Esophagus squamous epithelium (tissue), 4 donors: ENCODE measurements at regions not wholly inside any gene's neighbourhood (a gene's known extent, or its start where the extent isn't known, plus 50 kb on each side); places are given as distances from the start of the nearest gene placed in this dataset.

Experiments
- POLR2A ChIP-seq, 4 donors: fragments of 450-650 bp; IDR thresholded peaks; one replicate each; pipeline ENCODE4 v1.6.1; 2017; ENCODE audit warnings: antibody characterized with exemption in 4 of 4, mild to moderate bottlenecking in 4 of 4, moderate library complexity in 3 of 4
- TF ChIP-seq, protein P1 (sequence below), 6 experiments: fragments of 450-650 bp in 4 of 6; fragments of 200-600 bp in 2 of 6; sonication (generic) in 2 of 6; IDR thresholded peaks; one replicate each; pipeline ENCODE4 v1.5.1; 2016 to 2019; ENCODE audit warnings: antibody characterized with exemption in 6 of 6, mild to moderate bottlenecking in 4 of 6, moderate library complexity in 4 of 6

DNA sequence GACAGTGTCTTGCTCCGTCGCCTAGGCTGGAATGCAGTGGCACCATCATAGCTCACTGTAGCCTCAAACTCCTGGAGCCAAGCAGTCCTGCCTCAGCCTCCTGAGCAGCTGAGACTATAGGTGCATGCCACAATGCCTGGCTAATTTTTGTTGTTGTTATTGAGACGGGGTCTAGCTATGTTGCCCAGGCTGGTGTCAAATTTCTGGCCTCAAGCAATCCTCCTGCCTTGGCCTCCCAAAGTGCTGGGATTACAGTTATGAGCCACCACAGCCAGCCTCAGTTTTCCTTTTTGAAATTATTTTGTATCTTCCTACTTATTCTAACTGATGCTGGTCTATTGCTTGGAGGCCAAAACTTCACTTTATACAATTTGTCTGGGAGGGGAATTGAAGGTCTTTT, 436.1 kb downstream of the UTRN start:
- no peak for TF ChIP-seq POLR2A (IDR thresholded peaks at IDR 0.05)
- TF ChIP-seq, protein P1, sequence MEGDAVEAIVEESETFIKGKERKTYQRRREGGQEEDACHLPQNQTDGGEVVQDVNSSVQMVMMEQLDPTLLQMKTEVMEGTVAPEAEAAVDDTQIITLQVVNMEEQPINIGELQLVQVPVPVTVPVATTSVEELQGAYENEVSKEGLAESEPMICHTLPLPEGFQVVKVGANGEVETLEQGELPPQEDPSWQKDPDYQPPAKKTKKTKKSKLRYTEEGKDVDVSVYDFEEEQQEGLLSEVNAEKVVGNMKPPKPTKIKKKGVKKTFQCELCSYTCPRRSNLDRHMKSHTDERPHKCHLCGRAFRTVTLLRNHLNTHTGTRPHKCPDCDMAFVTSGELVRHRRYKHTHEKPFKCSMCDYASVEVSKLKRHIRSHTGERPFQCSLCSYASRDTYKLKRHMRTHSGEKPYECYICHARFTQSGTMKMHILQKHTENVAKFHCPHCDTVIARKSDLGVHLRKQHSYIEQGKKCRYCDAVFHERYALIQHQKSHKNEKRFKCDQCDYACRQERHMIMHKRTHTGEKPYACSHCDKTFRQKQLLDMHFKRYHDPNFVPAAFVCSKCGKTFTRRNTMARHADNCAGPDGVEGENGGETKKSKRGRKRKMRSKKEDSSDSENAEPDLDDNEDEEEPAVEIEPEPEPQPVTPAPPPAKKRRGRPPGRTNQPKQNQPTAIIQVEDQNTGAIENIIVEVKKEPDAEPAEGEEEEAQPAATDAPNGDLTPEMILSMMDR (IDR thresholded peaks at IDR 0.05), result no peak
